ENCODE measurements at regions not wholly inside any gene's neighbourhood (a gene's known extent, or its start where the extent isn't known, plus 50 kb on each side); places are given as distances from the start of the nearest gene placed in this dataset.

GRCh38 chr3:150331978-150332568 is 76.0 kb upstream of the TSC22D2 start (continued):
- TF ChIP-seq BCL3 (IDR thresholded peaks at IDR 0.05; ENCODE audit: borderline replicate concordance, insufficient read depth, low read depth, low read length, poor library complexity, severe bottlenecking), result no peak
- TF ChIP-seq E2F4 (IDR thresholded peaks at IDR 0.05; ENCODE audit: low read depth, low read length), result no peak
- no peak for TF ChIP-seq MLLT1 (IDR thresholded peaks at IDR 0.05)

- H3K79me2 ChIP-seq (ENCODE audit: control insufficient read depth, insufficient read depth, low read length), result no peaks in the 10 kb centered on the region
- ChIA-PET SMC1A (ENCODE audit: uncharacterized antibody, unreplicated experiment) (interaction anchor here (1.1 to 1.3 kb wide), 2 partner anchors 10 to 34 kb away, joined by 3 read pairs; no protein-coding TSS in a partner anchor), RAD21 (ENCODE audit: unreplicated experiment) (no interaction called here), CTCF (no interaction called here), POLR2A (interaction anchor here (0.9 kb wide), 1 partner anchor 76 kb away, joined by 3 read pairs; no protein-coding TSS in a partner anchor)
- DNase-seq (ENCODE audit: low read depth, low spot score), result no peak
- H3K4me2 ChIP-seq (ENCODE audit: control insufficient read depth, insufficient read depth), result no peak overlapping the region
- intact Hi-C loops (cut with micrococcal nuclease; ENCODE audit: unreplicated experiment) (no loop called here), in situ Hi-C loops (cut with MboI) (no loop called here)
- no peak for FAIRE-seq
- no peaks in the 10 kb centered on the region for H3K27me3 ChIP-seq (replicated peaks in 1 of 2; ENCODE audit: control insufficient read depth in 2 of 2, insufficient read depth in 2 of 2, low read length in 1 of 2)
- no peaks in the 10 kb centered on the region for H3K9me3 ChIP-seq (replicated peaks; ENCODE audit: control insufficient read depth, insufficient read depth, low read length)
- H4K20me1 ChIP-seq (ENCODE audit: control insufficient read depth, insufficient read depth), result no peaks in the 10 kb centered on the region
- no peaks in the 10 kb centered on the region for H3K36me3 ChIP-seq (ENCODE audit: control insufficient read depth in 2 of 2, insufficient read depth in 2 of 2, low read length in 1 of 2)
- WGBS (ENCODE audit: insufficient coverage, insufficient replicate concordance, low lambda C conversion rate, missing lambda C conversion rate), result 85% methylated on average over 2 of the region's 2 CpGs
- H3K9ac ChIP-seq (ENCODE audit: control insufficient read depth, insufficient read depth, low read length), result no peak overlapping the region
- H3K4me1 ChIP-seq (ENCODE audit: control insufficient read depth, insufficient read depth, low read length), result no peaks in the 10 kb centered on the region
- BruUV-seq (replicated peaks), result no TSS peak
- H3K4me3 ChIP-seq, result no peak overlapping the region
- ATAC-seq, result no peak
- H3K27ac ChIP-seq (ENCODE audit: control insufficient read depth, insufficient read depth), result no peak overlapping the region
- H2AFZ ChIP-seq (ENCODE audit: control insufficient read depth, low read depth, low read length), result no peak overlapping the region
- no peak for TF ChIP-seq BCL3 (IDR thresholded peaks at IDR 0.05; ENCODE audit: borderline replicate concordance, insufficient read depth, low read depth, low read length, poor library complexity, severe bottlenecking)
- no peak for TF ChIP-seq RUNX3 (IDR thresholded peaks at IDR 0.05; ENCODE audit: low read length)
- TF ChIP-seq ZBTB33 (IDR thresholded peaks at IDR 0.05), result no peak
- no peak for TF ChIP-seq YBX1 (IDR thresholded peaks at IDR 0.05)
- TF ChIP-seq SIX5 (IDR thresholded peaks at IDR 0.05; ENCODE audit: low read depth, low read length, severe bottlenecking), result no peak
- no peak for TF ChIP-seq CBX3 (IDR thresholded peaks at IDR 0.05; ENCODE audit: borderline replicate concordance, low read depth)
- TF ChIP-seq ZZZ3 (IDR thresholded peaks at IDR 0.05; ENCODE audit: control insufficient read depth, insufficient read length, low read depth), result no peak
- no peak for TF ChIP-seq RELB (IDR thresholded peaks at IDR 0.05; ENCODE audit: low read depth)
These were observed 77.2 kb upstream of the TSC22D2 start for GRCh38 chr3:150330872-150331271.
